Lung (tissue), 11 donors: ENCODE measurements at regions not wholly inside any gene's neighbourhood (a gene's known extent, or its start where the extent isn't known, plus 50 kb on each side); places are given as distances from the start of the nearest gene placed in this dataset.
"Not testable (repeated sequence)": the region's sequence is repeated elsewhere in the genome, so short reads cannot be mapped to it uniquely, and the experiment has no call there.

Experiments used
- ATAC-seq: fragments of 200-7000 bp; cut with Tn5 transposase; one replicate; pipeline ENCODE4 v1.9.1; 2020; ENCODE audit warnings: moderate number of reproducible peaks; ENCODE audit not compliant: insufficient read depth, low FRiP score
- DNase-seq, 3 donors: peaks; one replicate each; pipeline ENCODE4 v3.0.0-alpha.2; 2013 to 2017
- H3K27ac ChIP-seq, 2 donors: one replicate each; pipeline ENCODE4 v1.5.1; 2013; ENCODE audit warnings: mild to moderate bottlenecking in 2 of 2, moderate library complexity in 2 of 2, control low read depth in 1 of 2, inconsistent platforms in 1 of 2, low read depth in 1 of 2, low read length in 1 of 2
- H3K27me3 ChIP-seq, 3 donors: one replicate each; pipeline ENCODE4 v1.5.1; 2013; ENCODE audit warnings: low read length in 2 of 3; ENCODE audit not compliant: control insufficient read depth in 3 of 3, insufficient read depth in 3 of 3
- H3K36me3 ChIP-seq, 4 donors: one replicate each; pipeline ENCODE4 v1.5.1; 2013; ENCODE audit warnings: low read length in 4 of 4, mild to moderate bottlenecking in 1 of 4, moderate library complexity in 1 of 4; ENCODE audit not compliant: control insufficient read depth in 4 of 4, insufficient read depth in 4 of 4
- H3K4me1 ChIP-seq, 5 donors: one replicate each; pipeline ENCODE4 v1.5.1; 2013; ENCODE audit warnings: low read length in 5 of 5, mild to moderate bottlenecking in 2 of 5, moderate library complexity in 1 of 5; ENCODE audit not compliant: control insufficient read depth in 5 of 5, insufficient read depth in 5 of 5
- H3K4me3 ChIP-seq: one replicate; pipeline ENCODE4 v1.5.1; 2013; ENCODE audit warnings: mild to moderate bottlenecking, control low read depth, moderate library complexity
- H3K9ac ChIP-seq, 2 donors: one replicate each; pipeline ENCODE4 v1.5.1; 2013; ENCODE audit warnings: low read length in 2 of 2, control low read depth in 1 of 2; ENCODE audit not compliant: insufficient read depth in 1 of 2
- H3K9me3 ChIP-seq, 4 donors: one replicate each; pipeline ENCODE4 v1.5.1; 2013; ENCODE audit warnings: low read length in 3 of 4, mild to moderate bottlenecking in 1 of 4, moderate library complexity in 1 of 4; ENCODE audit not compliant: control insufficient read depth in 4 of 4, insufficient read depth in 3 of 4
- CTCF ChIP-seq: IDR thresholded peaks from 2 replicates; pipeline ENCODE4 v1.5.1; 2012; ENCODE audit warnings: mild to moderate bottlenecking; ENCODE audit errors: control extremely low read depth, extremely low read depth
- WGBS, 2 donors: extraction: QIAGEN DNeasy Blood & Tissue Kit; methylation state at CpG; one replicate each; pipeline ENCODE4 v1.1.7; 2013; 5-methylcytosine and 5-hydroxymethylcytosine counted together
- donor health status: control.
- donor health status: control.
- donor health status: Bipolar disorder and iron deficiency.
- donor health status: healthy.
- donor health status: DM: yes; HTN: yes; CAD: no.

- no peaks in the 10 kb centered on the region for H3K36me3 ChIP-seq
- H3K4me3 ChIP-seq: no peak overlapping the region
- no peak overlapping the region for H3K27ac ChIP-seq
- no peak for TF ChIP-seq CTCF
- no peak for ATAC-seq
- WGBS, 2 donors: 69 to 74% methylated on average over 3 of the region's 3 CpGs
- H3K4me1 ChIP-seq: no peaks in the 10 kb centered on the region
- no peaks in the 10 kb centered on the region for H3K9me3 ChIP-seq
- H3K27me3 ChIP-seq: no peaks in the 10 kb centered on the region
- no peak overlapping the region for H3K9ac ChIP-seq
- no peak for DNase-seq
Observed at GRCh38 chr11:103608566-103608965, 427.9 kb upstream of the DDI1 start.

GRCh38 chr11:103609117-103610066 is 427.0 kb upstream of the DDI1 start:
- H3K4me1 ChIP-seq: no peaks in the 10 kb centered on the region
- DNase-seq (no peak), ATAC-seq (no peak)
- no peak overlapping the region for H3K9ac ChIP-seq
- no peaks in the 10 kb centered on the region for H3K27me3 ChIP-seq
- H3K36me3 ChIP-seq: no peaks in the 10 kb centered on the region
- no peak for TF ChIP-seq CTCF
- H3K27ac ChIP-seq: no peak overlapping the region
- WGBS, 2 donors: 46 to 47% methylated on average over 2 of the region's 2 CpGs
- H3K9me3 ChIP-seq: no peaks in the 10 kb centered on the region
- H3K4me3 ChIP-seq: no peak overlapping the region

GRCh38 chr11:103610435-103610834 is 426.0 kb upstream of the DDI1 start:
- DNase-seq (no peak), ATAC-seq (no peak)
- no peaks in the 10 kb centered on the region for H3K9me3 ChIP-seq
- H3K4me1 ChIP-seq: no peaks in the 10 kb centered on the region
- no peak for TF ChIP-seq CTCF
- no peak overlapping the region for H3K27ac ChIP-seq
- no peaks in the 10 kb centered on the region for H3K27me3 ChIP-seq
- H3K36me3 ChIP-seq: no peaks in the 10 kb centered on the region
- no peak overlapping the region for H3K9ac ChIP-seq
- no peak overlapping the region for H3K4me3 ChIP-seq

GRCh38 chr11:103611526-103612260 is 424.7 kb upstream of the DDI1 start:
- not testable (repeated sequence) for H3K27me3 ChIP-seq, H3K9ac ChIP-seq, H3K27ac ChIP-seq, ATAC-seq, H3K4me3 ChIP-seq, DNase-seq, H3K36me3 ChIP-seq, H3K9me3 ChIP-seq, H3K4me1 ChIP-seq
- WGBS, 2 donors: 75 to 79% methylated on average over 7 of the region's 7 CpGs

GRCh38 chr11:103612451-103612850 is 424.0 kb upstream of the DDI1 start:
- H3K27ac ChIP-seq, H3K36me3 ChIP-seq, H3K9ac ChIP-seq, H3K9me3 ChIP-seq, H3K27me3 ChIP-seq, H3K4me3 ChIP-seq, H3K4me1 ChIP-seq, DNase-seq, ATAC-seq: not testable (repeated sequence)
- WGBS, 2 donors: 94 to 96% methylated on average over 9 of the region's 9 CpGs

- H3K36me3 ChIP-seq, ATAC-seq, H3K9me3 ChIP-seq, H3K4me3 ChIP-seq, DNase-seq, H3K9ac ChIP-seq, H3K27me3 ChIP-seq, H3K27ac ChIP-seq, H3K4me1 ChIP-seq: not testable (repeated sequence)
- 64 to 72% methylated on average over 2 of the region's 2 CpGs for WGBS, 2 donors
Observed at GRCh38 chr11:103616586-103616985, 419.9 kb upstream of the DDI1 start.
